ENCODE measurements at regions not wholly inside any gene's neighbourhood (a gene's known extent, or its start where the extent isn't known, plus 50 kb on each side); places are given as distances from the start of the nearest gene placed in this dataset.
"Not testable (repeated sequence)": the region's sequence is repeated elsewhere in the genome, so short reads cannot be mapped to it uniquely, and the experiment has no call there.

DNA sequence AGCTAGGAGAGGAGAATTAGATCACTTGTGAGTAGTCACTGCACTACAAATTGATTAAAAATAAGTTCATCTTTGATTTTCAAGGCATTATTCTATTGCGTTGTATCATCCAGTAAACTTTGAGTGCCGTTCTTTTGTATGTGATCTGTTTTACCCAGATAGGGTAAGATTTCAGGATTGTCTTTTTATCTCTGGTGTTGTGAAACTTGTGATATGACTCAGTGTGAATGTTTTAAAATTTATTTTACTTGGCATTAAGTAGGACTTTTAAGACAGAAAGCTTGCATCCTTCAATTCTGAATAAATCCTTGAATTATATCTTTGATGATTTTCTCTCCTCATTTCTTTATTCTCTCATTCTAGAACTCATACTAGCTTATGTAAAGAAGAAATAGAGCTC is 93.3 kb upstream of the ADAMTS5 start:
- peak; percentile 88 for FAIRE-seq

DNA sequence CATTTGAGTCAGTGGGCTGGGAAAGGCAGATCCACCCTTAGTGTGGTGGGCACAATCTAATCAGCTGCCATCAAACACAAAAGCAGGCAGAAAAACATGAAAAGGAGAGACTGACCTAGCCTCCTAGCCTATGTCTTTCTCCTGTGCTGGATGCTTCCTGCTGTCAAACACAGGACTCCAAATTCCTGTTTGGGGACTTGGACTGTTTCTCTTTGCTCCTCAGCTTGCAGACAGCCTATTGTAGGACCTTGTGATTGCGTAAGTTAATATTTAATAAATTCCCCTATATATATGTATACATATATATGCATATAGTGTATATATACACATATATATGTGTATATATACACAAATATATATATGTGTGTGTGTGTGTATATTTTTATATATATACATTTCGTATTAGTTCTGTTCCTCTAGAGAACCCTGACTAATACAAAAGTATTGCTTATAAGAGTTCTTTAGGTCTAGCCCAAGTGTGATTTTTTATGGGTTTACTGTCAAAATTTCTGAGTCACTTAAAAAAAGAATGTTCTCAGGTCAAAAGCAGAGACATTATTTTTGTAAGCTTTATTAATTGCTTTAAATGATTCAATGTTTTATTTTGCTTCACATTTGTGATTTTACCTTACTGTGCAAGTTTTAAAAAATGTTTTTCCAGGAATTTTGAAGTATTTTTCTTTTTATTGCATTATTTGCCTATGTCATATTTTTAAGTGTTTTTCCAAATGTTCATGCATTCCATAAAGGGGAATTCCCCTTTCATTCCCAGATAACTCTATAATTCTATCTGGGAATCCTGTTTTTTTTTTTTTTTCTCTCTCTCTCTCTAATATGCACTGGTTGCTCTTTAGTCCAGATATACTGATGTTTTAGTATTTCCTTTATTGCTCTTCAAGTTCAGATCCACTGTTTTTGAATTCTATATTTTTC is 92.1 kb upstream of the ADAMTS5 start:
- no peak for FAIRE-seq

GRCh38 chr21:27057997-27058396 is 91.1 kb upstream of the ADAMTS5 start:
- no peak for FAIRE-seq

GRCh38 chr21:27047658-27048314 is 80.9 kb upstream of the ADAMTS5 start:
- FAIRE-seq = no peak

- no peak for FAIRE-seq
Measured at GRCh38 chr21:27047283-27047657, 80.4 kb upstream of the ADAMTS5 start.

- peak; percentile 21 for FAIRE-seq
Measured at GRCh38 chr21:27045281-27045985, 78.5 kb upstream of the ADAMTS5 start.

DNA sequence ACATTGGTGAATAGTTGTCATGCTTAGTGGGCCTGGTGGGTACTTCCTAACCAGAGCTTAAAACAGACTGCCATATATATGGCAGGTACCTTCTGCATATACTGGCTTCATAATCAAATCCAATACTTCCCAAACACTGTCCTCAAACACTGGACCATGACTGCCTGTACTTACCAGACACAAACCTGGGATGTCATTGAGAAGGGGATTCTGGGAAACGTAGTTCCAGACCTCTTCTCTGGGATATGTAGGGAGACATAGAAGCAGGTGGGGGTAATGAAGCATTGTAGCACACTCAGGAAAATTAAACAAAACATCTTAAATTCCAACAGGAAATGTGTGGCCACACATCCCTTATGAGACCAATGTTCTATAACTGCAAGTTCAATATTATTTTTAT is 76.5 kb upstream of the ADAMTS5 start:
- FAIRE-seq = no peak

DNA sequence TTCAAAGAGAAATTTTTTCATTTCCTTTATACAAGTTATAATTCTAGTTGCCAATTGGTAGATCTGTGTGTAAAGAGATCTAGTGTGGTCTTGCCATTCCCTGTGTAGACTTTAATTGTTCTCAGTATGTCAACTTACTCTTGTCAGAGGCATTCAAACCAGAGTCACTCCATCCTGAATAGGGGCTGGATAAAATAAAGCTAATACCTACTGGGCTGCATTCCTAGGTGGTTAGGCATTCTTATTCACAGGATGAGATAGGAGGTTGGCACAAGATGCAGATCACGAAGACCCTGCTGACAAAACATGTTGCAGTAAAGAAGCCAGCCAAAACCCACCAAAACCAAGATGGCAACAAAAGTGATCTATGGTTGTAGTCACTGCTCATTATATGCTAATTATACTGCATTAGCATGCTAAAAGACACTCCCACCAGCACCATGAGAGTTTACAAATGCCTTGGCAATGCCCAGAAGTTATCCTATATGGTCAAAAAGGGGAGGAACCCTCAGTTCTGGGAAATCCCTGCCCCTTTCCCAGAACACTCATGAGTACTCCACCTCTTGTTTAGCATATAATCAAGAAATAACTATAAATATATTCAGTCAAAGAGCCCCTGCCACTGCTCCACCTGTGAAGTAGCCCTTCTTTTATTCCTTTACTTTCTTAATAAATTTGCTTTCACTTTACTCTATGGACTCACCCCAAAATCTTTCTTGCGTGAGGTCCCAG is 74.0 kb upstream of the ADAMTS5 start:
- no peak for FAIRE-seq

DNA sequence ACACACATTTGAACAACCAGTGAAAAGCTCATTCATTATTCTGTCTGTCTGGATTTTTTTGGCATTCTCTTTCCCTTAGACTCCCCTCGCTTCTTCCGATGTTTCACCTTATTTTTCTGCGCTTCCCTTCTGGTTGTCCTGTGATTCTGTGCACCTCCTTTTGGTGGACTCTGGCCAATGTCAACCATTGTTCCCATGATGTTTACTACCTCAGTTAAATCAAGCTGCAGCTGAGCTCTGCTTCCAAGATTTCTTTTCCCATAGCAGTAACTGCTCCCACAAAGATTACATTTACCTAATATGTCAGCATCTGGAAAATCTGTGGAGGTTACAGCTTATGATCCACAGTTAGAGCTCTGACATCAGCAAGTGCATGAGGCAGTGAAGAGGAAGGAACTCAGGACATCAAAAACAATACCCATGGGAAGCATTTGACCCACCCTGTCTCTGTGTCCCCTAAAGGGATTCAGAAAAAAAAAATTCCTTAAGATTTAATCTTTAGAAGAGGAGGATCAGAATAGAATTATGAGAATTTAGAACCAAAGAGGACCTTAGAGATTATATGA is 69.9 kb upstream of the ADAMTS5 start:
- no peak for FAIRE-seq

GRCh38 chr21:27035791-27036190 is 68.9 kb upstream of the ADAMTS5 start:
- FAIRE-seq = peak; percentile 86

DNA sequence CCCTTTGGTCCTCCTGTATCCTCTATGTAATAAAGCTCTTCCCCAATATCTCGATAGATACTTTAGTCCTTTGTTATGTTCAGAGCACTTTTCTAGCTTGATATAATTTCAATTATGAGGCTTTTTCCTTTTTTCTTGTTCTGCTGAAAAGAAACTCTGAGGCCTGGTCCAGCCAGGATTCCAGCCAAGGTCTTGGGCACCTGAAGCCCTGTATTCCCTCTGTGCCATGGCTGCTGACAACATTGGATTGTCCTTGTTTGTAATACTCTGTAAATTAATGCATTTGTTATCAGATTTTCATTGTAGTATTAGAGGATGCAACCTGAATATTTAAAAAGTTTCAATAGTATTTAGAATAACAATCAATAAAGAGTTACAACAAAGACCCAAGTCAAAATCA is 67.9 kb upstream of the ADAMTS5 start:
- FAIRE-seq = no peak

DNA sequence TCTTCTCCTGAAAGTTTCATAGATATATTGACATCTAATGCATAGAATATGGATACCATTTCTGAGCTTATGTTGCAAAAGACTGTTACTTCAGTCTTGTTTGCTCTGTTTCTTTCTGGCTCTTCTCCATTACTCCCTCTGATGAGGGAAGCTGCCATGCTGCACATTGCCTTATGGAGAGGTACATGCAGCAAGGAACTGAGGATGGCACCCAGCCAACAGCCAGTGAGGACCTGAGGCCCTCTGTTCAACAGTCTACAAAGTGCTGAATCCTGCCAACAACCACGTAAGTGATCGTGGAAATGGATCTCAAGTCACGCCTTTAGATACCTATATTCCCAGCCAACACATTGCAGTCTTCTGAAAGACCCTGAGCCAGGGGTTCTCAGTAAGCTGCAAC is 66.6 kb upstream of the ADAMTS5 start:
- FAIRE-seq = no peak

DNA sequence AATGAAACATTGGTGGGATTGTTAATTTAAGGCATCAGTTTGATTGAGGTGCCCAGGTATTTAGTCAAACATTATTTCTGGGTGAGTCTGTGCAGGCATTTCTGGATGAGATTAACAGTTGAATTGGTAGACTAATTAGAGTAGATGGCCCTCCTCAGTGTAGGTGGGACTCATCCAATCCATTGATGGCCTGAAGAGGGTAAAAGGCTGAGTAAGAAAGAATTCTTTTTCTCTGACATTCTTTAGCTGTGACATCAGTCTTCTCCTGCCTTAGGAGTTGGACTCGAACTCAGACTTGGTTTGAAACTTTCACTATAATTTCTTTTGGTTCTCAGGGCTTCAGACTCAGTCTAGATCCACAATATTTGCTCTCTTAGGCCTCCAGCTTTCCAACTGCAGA is 59.6 kb upstream of the ADAMTS5 start:
- no peak for FAIRE-seq

- not testable (repeated sequence) for FAIRE-seq
Measured at GRCh38 chr21:27025708-27026107, 58.8 kb upstream of the ADAMTS5 start.

DNA sequence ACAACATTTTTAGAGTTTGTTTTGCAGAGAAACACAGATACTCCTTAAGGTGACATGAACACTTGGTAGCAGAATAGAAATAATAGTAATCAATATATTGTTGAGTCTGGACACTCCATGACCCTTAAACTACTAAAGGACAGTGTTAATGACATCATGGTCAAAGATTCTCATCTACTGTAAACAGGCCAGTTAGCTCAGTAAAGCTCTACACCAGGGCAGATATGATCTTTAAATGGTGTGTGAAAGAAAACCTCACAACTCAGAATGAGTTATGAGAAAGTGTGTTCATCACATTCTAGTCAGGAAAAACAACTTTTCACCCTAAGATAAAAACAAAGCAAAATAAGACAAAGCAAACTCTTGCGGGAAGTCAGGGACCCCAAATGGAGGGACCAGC is 58.1 kb upstream of the ADAMTS5 start:
- no peak for FAIRE-seq

DNA sequence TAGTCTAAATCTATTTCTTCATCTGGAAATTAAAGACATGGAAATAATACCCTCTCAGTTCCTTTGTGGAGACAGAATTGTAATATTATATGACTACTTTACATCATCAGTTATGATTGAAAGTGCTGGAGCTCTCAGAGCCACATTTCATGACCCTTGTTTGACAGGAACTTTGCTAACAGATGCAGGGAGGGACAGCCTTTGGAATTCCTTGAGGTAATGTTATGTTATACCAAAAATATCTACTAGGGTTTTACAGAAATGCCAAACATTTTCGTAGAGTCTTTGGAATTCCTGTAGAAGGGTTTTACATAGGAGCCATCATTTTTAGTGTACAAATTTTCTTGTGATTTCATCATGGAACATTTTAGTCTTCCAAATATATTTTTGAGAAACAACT is 57.4 kb upstream of the ADAMTS5 start:
- no peak for FAIRE-seq

- FAIRE-seq = no peak
Measured at GRCh38 chr21:27023186-27023585, 56.3 kb upstream of the ADAMTS5 start.

DNA sequence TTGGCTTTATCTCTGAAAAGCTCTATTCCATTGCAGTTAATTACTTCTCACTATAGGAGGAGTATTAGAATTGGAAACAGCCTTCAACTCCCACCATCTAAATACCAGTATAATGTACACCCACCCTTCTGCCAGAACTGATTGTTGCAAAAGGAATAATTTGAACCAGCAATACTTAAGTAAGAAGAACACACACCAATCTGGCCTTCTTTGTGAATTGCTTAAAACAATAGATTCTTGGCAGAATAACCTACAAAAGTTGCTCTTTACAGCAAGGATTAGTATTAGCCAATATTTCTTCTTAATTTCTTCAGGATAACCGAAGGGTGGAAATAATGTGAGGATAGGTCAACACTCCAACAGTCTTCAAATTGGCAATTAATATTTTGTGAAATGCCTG is 54.9 kb upstream of the ADAMTS5 start:
- FAIRE-seq = no peak

DNA sequence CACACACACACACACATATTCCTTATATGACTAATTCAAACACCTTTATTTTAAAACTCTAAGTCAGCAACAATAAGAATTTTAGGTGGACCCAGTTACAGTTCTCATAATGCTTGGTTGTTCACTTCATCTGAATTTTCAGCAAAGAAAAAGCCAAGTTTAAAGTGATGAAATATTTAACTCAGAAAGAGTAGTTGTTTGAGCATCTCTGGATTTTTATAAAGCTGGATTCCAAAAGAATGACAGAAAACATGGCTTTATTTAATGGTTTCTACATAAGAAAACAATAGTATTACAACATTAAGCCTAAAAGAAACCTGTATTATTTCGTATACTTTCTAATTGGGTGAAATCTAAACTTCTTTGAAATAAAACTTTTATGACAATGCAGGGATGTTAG is 54.2 kb upstream of the ADAMTS5 start:
- no peak for FAIRE-seq

DNA sequence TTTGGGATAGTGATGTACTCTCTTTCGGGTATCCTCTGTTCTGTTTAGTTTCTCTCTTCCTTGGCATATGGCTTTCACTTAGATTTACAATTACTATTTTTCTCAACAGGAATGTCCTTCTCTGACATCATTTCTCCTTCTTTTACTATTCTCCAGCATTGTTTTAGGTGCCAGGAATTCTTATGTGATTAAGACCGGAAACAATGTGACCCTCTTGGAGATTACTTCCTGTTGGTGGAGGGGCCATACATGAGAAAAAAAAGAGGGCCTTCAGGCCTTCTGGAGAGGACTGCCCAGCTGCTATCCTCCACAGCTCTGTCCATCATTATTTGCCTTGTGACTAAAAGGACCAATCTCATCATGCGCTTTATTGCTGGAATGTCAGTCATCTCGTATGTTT is 50.4 kb upstream of the ADAMTS5 start:
- no peak for FAIRE-seq

Measured in islet of Langerhans (tissue), 1 donor.